ENCODE measurements at regions not wholly inside any gene's neighbourhood (a gene's known extent, or its start where the extent isn't known, plus 50 kb on each side); places are given as distances from the start of the nearest gene placed in this dataset.

DNA sequence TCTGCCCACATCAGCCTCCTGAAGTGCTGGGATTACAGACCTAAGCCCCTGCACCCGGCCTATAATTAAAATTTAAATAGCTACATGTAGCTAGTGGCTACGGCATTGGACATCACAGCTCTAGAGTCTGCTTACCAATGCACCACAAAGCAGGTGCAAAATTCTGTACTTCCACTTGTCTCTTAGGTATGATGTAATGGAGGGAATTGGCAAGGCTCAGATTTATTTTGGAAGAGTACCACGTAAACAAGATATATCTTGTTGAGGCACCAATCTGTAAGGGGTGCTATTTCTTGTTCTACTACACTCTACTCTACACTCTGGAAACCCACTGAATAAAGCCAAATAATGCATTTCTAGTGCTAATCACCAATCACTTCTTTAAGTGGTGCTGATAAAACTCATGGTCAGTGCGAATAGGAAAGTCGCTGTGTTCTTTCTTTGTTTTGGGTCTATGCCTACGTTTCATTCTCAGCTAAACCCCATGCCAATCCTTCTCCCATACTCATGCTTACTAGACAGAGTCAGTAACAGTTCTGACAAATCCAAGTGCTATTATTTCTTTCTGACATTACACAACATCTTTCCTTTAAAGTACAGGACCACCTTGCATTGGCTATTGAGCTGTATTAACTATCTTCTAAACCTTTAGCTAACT, 92.3 kb downstream of the GC start:
- TF ChIP-seq USF2 (IDR thresholded peaks at IDR 0.05; ENCODE audit: low read depth, low read length) (no peak), POLR2A (IDR thresholded peaks at IDR 0.05; ENCODE audit: low read depth, low read length) (no peak), MXI1 (IDR thresholded peaks at IDR 0.05; ENCODE audit: borderline replicate concordance, low read depth, low read length) (no peak), RCOR1 (IDR thresholded peaks at IDR 0.05; ENCODE audit: insufficient replicate concordance, low read length) (no peak), RAD21 (IDR thresholded peaks at IDR 0.05; ENCODE audit: low read length) (no peak)
- TF ChIP-seq, protein P1, sequence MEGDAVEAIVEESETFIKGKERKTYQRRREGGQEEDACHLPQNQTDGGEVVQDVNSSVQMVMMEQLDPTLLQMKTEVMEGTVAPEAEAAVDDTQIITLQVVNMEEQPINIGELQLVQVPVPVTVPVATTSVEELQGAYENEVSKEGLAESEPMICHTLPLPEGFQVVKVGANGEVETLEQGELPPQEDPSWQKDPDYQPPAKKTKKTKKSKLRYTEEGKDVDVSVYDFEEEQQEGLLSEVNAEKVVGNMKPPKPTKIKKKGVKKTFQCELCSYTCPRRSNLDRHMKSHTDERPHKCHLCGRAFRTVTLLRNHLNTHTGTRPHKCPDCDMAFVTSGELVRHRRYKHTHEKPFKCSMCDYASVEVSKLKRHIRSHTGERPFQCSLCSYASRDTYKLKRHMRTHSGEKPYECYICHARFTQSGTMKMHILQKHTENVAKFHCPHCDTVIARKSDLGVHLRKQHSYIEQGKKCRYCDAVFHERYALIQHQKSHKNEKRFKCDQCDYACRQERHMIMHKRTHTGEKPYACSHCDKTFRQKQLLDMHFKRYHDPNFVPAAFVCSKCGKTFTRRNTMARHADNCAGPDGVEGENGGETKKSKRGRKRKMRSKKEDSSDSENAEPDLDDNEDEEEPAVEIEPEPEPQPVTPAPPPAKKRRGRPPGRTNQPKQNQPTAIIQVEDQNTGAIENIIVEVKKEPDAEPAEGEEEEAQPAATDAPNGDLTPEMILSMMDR (conservative IDR thresholded peaks at IDR 0.05; ENCODE audit: low read depth, low read length) = no peak

Data from IMR-90 (cell line).